Caco-2 (cell line): ENCODE measurements at regions not wholly inside any gene's neighbourhood (a gene's known extent, or its start where the extent isn't known, plus 50 kb on each side); places are given as distances from the start of the nearest gene placed in this dataset.

Experiments
- BruUV-seq: library from RNA; stranded (reverse); fragments of 400-500 nt; replicated peaks from 2 replicates; lab custom pipeline; 2021; lab: Mats Ljungman, UMichigan
- CTCF ChIA-PET: fragments of 300-600 bp; sonication (Branson Sonifier 250); formaldehyde crosslinking; loops from one replicate; lab custom pipeline; 2022; ENCODE audit warnings: antibody characterized with exemption; lab: Charles Lee
- POLR2A ChIA-PET: fragments of 300-600 bp; sonication (Branson Sonifier 250); formaldehyde crosslinking; loops from one replicate; lab custom pipeline; 2022; ENCODE audit warnings: antibody characterized with exemption; lab: Charles Lee
- DNase-seq, 2 experiments: peaks; one replicate each; pipeline versions ENCODE4 v3.0.0 to v3.0.0-alpha.2; 2020 to 2022
- H3K27me3 ChIP-seq: replicated peaks from 2 replicates; pipeline ENCODE4 v1.6.0; 2011; ENCODE audit warnings: low read length; ENCODE audit not compliant: control insufficient read depth, insufficient read depth
- H3K36me3 ChIP-seq: 2 replicates; pipeline ENCODE4 v1.5.1; 2011; ENCODE audit warnings: low read length; ENCODE audit not compliant: control insufficient read depth, insufficient read depth
- H3K4me1 ChIP-seq: fragments of 250-450 bp; sonication (Bioruptor Pico); 2 replicates; pipeline ENCODE4 v1.5.1; 2020; ENCODE audit warnings: mild to moderate bottlenecking
- H3K4me3 ChIP-seq: 2 replicates; pipeline ENCODE4 v1.5.1; 2011; ENCODE audit warnings: low read depth, mild to moderate bottlenecking, control low read depth, low read length
- H3K9me3 ChIP-seq: fragments of 250-450 bp; sonication (Bioruptor Pico); 2 replicates; pipeline ENCODE4 v1.5.1; 2020; ENCODE audit warnings: mild to moderate bottlenecking, moderate library complexity
- H3K27ac Mint-ChIP-seq: one replicate; pipeline ENCODE4 v1.8.0; 2022; ENCODE audit warnings: mixed read lengths; ENCODE audit not compliant: unreplicated experiment
- H3K27me3 Mint-ChIP-seq: one replicate; pipeline ENCODE4 v1.8.0; 2022; ENCODE audit warnings: mixed read lengths; ENCODE audit not compliant: insufficient read depth, unreplicated experiment
- H3K36me3 Mint-ChIP-seq: one replicate; pipeline ENCODE4 v1.8.0; 2022; ENCODE audit warnings: mild to moderate bottlenecking, mixed read lengths; ENCODE audit not compliant: insufficient read depth, unreplicated experiment
- H3K4me1 Mint-ChIP-seq: one replicate; pipeline ENCODE4 v1.8.0; 2022; ENCODE audit warnings: low read depth, mixed read lengths; ENCODE audit not compliant: unreplicated experiment
- H3K4me3 Mint-ChIP-seq: one replicate; pipeline ENCODE4 v1.8.0; 2022; ENCODE audit warnings: mild to moderate bottlenecking, moderate library complexity, mixed read lengths; ENCODE audit not compliant: unreplicated experiment
- H3K9me3 Mint-ChIP-seq: one replicate; pipeline ENCODE4 v1.8.0; 2022; ENCODE audit warnings: mixed read lengths; ENCODE audit not compliant: unreplicated experiment
- CTCF ChIP-seq, 2 experiments: fragments of 200-600 bp in 1 of 2; IDR thresholded peaks; 1 replicate in 1 of 2; 2 replicates in 1 of 2; pipeline versions ENCODE4 v1.5.1 to v1.8.0; 2011 to 2022; ENCODE audit warnings: antibody characterized with exemption in 1 of 2, control low read depth in 1 of 2, inconsistent platforms in 1 of 2, low read depth in 1 of 2, low read length in 1 of 2, mild to moderate bottlenecking in 1 of 2, moderate library complexity in 1 of 2; ENCODE audit not compliant: insufficient read depth in 1 of 2, severe bottlenecking in 1 of 2, unreplicated experiment in 1 of 2
- intact Hi-C: fragments of 100-400 bp; cut with micrococcal nuclease; formaldehyde crosslinking; loops from one replicate; pipeline ENCODE4 v1.10.0; 2022; ENCODE audit not compliant: unreplicated experiment

- Mint-ChIP-seq H3K27ac (no peak overlapping the region), H3K4me1 (no peaks in the 10 kb centered on the region), H3K9me3 (no peaks in the 10 kb centered on the region), H3K27me3 (peaks cover 2% of the 10 kb centered on the region), H3K4me3 (no peak overlapping the region), H3K36me3 (no peaks in the 10 kb centered on the region)
- H3K36me3 ChIP-seq = no peaks in the 10 kb centered on the region
- POLR2A ChIA-PET = no interaction called here
- H3K4me1 ChIP-seq = no peaks in the 10 kb centered on the region
- no peaks in the 10 kb centered on the region for H3K9me3 ChIP-seq
- CTCF ChIA-PET = no interaction called here
- no peak overlapping the region for H3K4me3 ChIP-seq
- intact Hi-C loops = no loop called here
- H3K27me3 ChIP-seq = no peaks in the 10 kb centered on the region; the same call in 1 of the 2 replicates
- no peak for TF ChIP-seq CTCF (IDR thresholded peaks at IDR 0.05; ENCODE audit: insufficient read depth in 1 of 2, low read depth in 1 of 2, low read length in 1 of 2, severe bottlenecking in 1 of 2, unreplicated experiment in 1 of 2)
- no TSS peak for BruUV-seq
- no peak for DNase-seq
These were observed 78.1 kb upstream of the PRLR start for GRCh38 chr5:35308421-35308820.

- ChIA-PET POLR2A (no interaction called here), CTCF (no interaction called here)
- Mint-ChIP-seq H3K36me3 (no peaks in the 10 kb centered on the region), H3K27me3 (no peaks in the 10 kb centered on the region), H3K9me3 (no peaks in the 10 kb centered on the region), H3K4me1 (no peaks in the 10 kb centered on the region), H3K4me3 (no peak overlapping the region), H3K27ac (no peak overlapping the region)
- no TSS peak for BruUV-seq
- Histone ChIP-seq H3K4me1 (no peaks in the 10 kb centered on the region; the same call in 1 of the 2 replicates), H3K4me3 (no peak overlapping the region), H3K9me3 (no peaks in the 10 kb centered on the region), H3K36me3 (no peaks in the 10 kb centered on the region), H3K27me3 (no peaks in the 10 kb centered on the region)
- no peak for DNase-seq
- intact Hi-C loops = no loop called here
- no peak for TF ChIP-seq CTCF (IDR thresholded peaks at IDR 0.05; ENCODE audit: insufficient read depth in 1 of 2, low read depth in 1 of 2, low read length in 1 of 2, severe bottlenecking in 1 of 2, unreplicated experiment in 1 of 2)
These were observed 76.6 kb upstream of the PRLR start for GRCh38 chr5:35306716-35307365.

DNA sequence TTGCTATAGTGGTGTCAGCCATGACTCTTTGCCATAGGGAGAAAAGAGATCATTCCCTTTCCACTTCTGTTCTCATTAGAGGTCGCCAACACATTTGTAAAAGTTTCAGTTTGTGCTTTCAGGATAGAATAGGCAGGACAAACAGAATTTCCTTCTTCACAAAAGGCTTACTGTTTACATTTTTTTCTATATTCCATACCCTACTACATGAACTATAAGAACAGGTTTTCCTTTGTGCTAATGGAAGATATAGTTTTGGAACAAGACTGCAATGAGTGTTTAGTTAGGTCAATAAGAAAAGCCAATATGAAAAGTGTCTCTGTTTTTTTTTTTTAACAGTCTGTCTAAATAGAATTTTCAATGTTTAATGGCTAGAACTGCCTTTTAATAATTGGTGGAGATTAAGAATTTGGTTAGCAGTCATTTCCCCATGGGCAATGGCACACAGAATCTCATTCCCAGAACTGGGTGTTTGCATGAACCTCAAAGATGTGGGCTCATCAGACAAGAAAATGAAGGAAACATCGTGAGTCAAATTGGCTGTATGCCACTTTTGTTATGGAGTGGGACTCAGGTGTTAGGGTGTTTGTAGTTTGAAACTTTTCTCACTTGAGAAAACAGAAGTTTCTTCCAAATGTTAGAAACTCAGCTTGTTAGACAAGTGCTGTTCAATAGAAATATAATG lies 75.2 kb upstream of the PRLR start:
- Mint-ChIP-seq H3K36me3 (no peaks in the 10 kb centered on the region), H3K4me3 (no peak overlapping the region), H3K9me3 (no peaks in the 10 kb centered on the region), H3K27ac (no peak overlapping the region), H3K4me1 (no peaks in the 10 kb centered on the region), H3K27me3 (no peaks in the 10 kb centered on the region)
- Histone ChIP-seq H3K4me3 (no peak overlapping the region), H3K36me3 (no peaks in the 10 kb centered on the region), H3K4me1 (no peaks in the 10 kb centered on the region; the same call in 1 of the 2 replicates), H3K9me3 (no peaks in the 10 kb centered on the region), H3K27me3 (no peaks in the 10 kb centered on the region)
- ChIA-PET POLR2A (no interaction called here), CTCF (no interaction called here)
- DNase-seq = no peak
- intact Hi-C loops = no loop called here
- no peak for TF ChIP-seq CTCF (IDR thresholded peaks at IDR 0.05; ENCODE audit: insufficient read depth in 1 of 2, low read depth in 1 of 2, low read length in 1 of 2, severe bottlenecking in 1 of 2, unreplicated experiment in 1 of 2)
- no TSS peak for BruUV-seq
